ENCODE measurements at regions not wholly inside any gene's neighbourhood (a gene's known extent, or its start where the extent isn't known, plus 50 kb on each side); places are given as distances from the start of the nearest gene placed in this dataset.

DNA sequence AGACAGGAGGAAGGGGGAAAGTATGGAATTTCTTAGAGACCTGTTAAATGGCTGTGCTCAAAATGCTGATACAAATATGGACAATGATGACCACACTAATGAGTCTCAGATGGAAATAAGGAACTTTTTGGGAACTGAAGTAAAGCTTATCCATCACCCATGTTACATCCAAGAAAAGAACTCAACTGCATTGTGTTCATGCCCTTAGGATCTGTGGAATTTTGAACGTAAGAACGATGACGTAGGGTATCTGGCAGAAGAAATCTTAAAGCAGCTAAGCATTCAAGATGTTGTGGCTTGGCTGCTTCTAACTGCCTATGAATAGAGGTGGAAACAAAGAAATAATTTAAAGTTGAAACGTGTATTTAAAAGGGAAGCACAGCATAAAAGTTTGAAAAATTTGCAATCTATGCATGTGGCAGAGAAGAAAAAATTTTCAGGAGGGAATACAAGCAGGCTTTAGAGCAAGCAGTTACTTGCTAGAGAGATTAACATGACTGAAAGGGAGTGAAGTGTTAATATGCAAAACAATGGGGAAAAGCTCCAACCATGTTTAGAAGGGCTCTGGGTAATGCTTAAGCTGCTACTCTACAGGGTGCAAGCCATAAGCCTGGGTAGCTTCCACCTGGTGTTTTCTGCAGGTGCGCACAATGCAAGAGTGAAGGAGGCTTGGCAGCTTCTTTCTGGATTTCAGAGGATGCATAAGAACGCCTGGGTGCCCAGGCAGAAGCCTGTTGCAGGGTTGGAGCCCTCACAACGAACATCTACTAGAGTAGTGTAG lies 499.7 kb upstream of the SEMA3D start:
- Histone ChIP-seq H2BK5ac (ENCODE audit: low read depth, low read length) (no peak overlapping the region), H3K23me2 (ENCODE audit: low read depth, low read length) (no peaks in the 10 kb centered on the region), H4K20me1 (replicated peaks in 1 of 2; ENCODE audit: control insufficient read depth in 1 of 2, insufficient read depth in 2 of 2, low read length in 2 of 2) (no peaks in the 10 kb centered on the region), H3K56ac (replicated peaks; ENCODE audit: insufficient read length, low read depth, low read length) (no peak overlapping the region), H2BK15ac (ENCODE audit: low read length) (no peak overlapping the region), H2BK12ac (ENCODE audit: low read depth, low read length) (no peak overlapping the region), H3K18ac (ENCODE audit: extremely low read depth, low read length) (no peak overlapping the region), H3K9me3 (ENCODE audit: insufficient read depth in 2 of 2, low read depth in 1 of 2, low read length in 1 of 2) (peaks cover 22 to 24% of the 10 kb centered on the region in 2 experiments), H3K4ac (replicated peaks; ENCODE audit: insufficient read length, low read depth, low read length) (no peak overlapping the region), H3K79me1 (ENCODE audit: low read depth, low read length) (no peaks in the 10 kb centered on the region), H3K4me1 (replicated peaks in 1 of 4; ENCODE audit: control insufficient read depth in 3 of 4, insufficient read depth in 4 of 4, low read length in 3 of 4) (no peaks in the 10 kb centered on the region; a peak in 1 of 7 replicates), H3K27me3 (replicated peaks in 1 of 4; ENCODE audit: control insufficient read depth in 3 of 4, extremely low read depth in 1 of 4, insufficient read depth in 3 of 4, low read length in 3 of 4) (no peaks in the 10 kb centered on the region), H3K4me2 (ENCODE audit: insufficient read depth in 1 of 2, low read depth in 2 of 2, low read length in 2 of 2) (no peak overlapping the region), H3K14ac (ENCODE audit: insufficient read length) (no peak overlapping the region), H3K79me2 (ENCODE audit: control insufficient read depth in 1 of 2, insufficient read depth in 2 of 2, low read length in 2 of 2) (no peaks in the 10 kb centered on the region), H2BK20ac (ENCODE audit: low read length) (no peak overlapping the region), H3K36me3 (ENCODE audit: control insufficient read depth in 2 of 4, insufficient read depth in 4 of 4, low read length in 3 of 4) (peaks cover 0 to 6% (median 0%) of the 10 kb centered on the region in 4 experiments; a peak in 2 of 8 replicates), H4K91ac (replicated peaks; ENCODE audit: insufficient read length, low read length) (no peak overlapping the region), H2BK120ac (replicated peaks; ENCODE audit: low read depth, low read length) (no peak overlapping the region), H4K8ac (ENCODE audit: extremely low read depth, insufficient read depth, low read length) (no peak overlapping the region), H2AK5ac (ENCODE audit: low read depth, low read length) (no peak overlapping the region), H3K27ac (ENCODE audit: low read depth, low read length) (no peak overlapping the region), H2AFZ (ENCODE audit: low read length) (no peak overlapping the region), H3K23ac (ENCODE audit: insufficient read length) (no peak overlapping the region), H3K9ac (replicated peaks in 1 of 4; ENCODE audit: extremely low read depth in 1 of 4, low read depth in 3 of 4, low read length in 3 of 4) (no peak overlapping the region), H4K5ac (ENCODE audit: insufficient read length, low read depth, low read length) (no peak overlapping the region), H3K4me3 (ENCODE audit: extremely low read depth in 1 of 4, insufficient read depth in 2 of 4, low read depth in 3 of 4, low read length in 4 of 4) (no peak overlapping the region; a peak in 1 of 8 replicates)
- 81% methylated on average over 7 of the region's 7 CpGs; no CpG with 5 or more reads in 1 of the 2 experiments for WGBS, 2 experiments (ENCODE audit: extremely low coverage in 1 of 2, insufficient coverage in 1 of 2, insufficient read length in 1 of 2, insufficient replicate concordance in 2 of 2, low coverage in 1 of 2, low lambda C conversion rate in 2 of 2, missing lambda C conversion rate in 1 of 2)
- ChIA-PET POLR2A (ENCODE audit: partially characterized antibody) (interaction anchor here (1.2 kb wide), 1 partner anchor 13 kb away, joined by 3 read pairs; no protein-coding TSS in a partner anchor), CTCF (ENCODE audit: partially characterized antibody) (interaction anchor here (0.9 to 1.0 kb wide), 2 partner anchors 11 to 57 kb away, joined by 3 read pairs; no protein-coding TSS in a partner anchor)
- TF ChIP-seq TCF12 (IDR thresholded peaks at IDR 0.05; ENCODE audit: low read depth, low read length) = 0 out of 2 replicates have a peak, but pooled peaks have one; percentile 65
- no peak for TF ChIP-seq E2F6 (IDR thresholded peaks at IDR 0.05)
- FAIRE-seq = no peak
- no peak for DNase-seq (ENCODE audit: low read depth in 1 of 2, low spot score in 2 of 2)

All from H1 (cell line).